GM18858 (cell line): ENCODE measurements at regions not wholly inside any gene's neighbourhood (a gene's known extent, or its start where the extent isn't known, plus 50 kb on each side); places are given as distances from the start of the nearest gene placed in this dataset.

Experiments used
- ATAC-seq: cut with Tn5 transposase; IDR thresholded peaks from one replicate; pipeline ENCODE4 v1.9.1; 2021; ENCODE audit not compliant: unreplicated experiment

DNA sequence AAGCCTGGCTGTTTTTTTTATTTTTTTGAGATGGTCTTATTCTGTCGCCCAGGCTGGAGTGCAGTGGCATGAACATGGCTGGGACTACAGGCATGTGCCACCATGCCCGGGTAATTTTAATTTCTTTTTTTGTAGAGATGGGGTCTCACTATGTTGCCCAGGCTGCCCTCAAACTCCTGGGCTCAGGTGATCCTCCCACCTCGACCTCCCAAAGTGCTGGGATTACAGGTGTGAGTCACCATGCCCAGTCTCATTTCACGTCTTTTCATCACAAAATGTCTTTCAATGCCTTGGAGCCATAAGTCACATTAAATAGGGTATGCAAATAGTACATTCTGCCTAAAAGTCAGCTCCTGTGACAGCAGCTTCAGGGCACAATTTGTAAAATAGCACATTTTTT, 52.8 kb downstream of the SOX2 start:
- ATAC-seq: no peak

DNA sequence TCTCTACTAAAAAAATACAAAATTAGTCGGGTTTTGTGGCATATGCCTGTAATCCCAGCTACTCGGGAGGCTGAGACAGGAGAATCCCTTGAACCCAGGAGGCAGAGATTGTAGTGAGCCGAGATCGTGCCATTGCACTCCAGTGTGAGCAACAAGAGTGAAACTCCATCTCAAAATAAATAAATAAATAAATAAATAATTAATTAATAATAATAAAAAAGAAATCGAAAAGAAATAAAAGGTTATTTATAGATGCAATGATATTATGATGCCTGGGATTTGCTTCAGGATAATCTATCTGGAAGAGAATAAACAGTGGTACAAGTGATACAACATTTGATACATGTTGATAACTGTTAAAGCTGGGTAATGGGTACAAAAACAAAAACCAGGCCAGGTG, 58.6 kb downstream of the SOX2 start:
- no peak for ATAC-seq

DNA sequence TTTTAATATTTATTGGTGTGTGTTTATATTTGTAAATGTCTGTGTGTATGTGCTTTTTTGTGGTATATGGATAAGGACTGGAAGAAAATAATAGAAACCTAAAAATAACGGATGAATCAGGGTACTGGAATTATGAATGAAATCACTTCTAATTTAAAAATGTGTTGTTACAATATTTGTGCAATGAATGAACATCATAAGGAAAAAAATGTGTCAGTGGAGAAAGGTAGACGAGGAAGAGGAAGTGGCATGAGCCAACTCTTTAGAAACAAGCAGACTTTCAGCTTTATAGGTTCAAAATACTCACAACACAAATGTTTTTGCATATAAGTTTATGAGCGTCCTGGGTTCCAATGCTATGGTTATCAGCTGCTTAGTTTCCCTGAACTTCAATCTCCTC, 59.4 kb downstream of the SOX2 start:
- no peak for ATAC-seq

DNA sequence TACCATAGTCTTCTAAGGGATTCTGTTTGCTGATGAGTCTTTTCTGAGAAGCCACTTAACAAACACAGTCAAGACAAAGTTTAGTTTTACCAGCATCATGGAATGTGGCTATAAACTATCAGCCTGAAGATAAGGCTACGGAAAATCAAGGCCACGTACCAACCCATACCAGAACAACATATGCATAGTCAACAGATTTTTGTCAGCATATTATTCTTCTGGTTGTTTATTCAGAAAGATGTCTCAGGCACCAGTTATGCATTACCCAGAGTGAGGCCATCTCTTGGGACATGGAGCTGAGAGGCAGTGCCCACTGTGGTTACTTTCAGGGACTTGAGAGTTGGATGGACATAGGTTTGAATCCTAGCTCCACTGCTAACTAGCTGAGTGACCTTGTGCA, 60.4 kb downstream of the SOX2 start:
- ATAC-seq: no peak

DNA sequence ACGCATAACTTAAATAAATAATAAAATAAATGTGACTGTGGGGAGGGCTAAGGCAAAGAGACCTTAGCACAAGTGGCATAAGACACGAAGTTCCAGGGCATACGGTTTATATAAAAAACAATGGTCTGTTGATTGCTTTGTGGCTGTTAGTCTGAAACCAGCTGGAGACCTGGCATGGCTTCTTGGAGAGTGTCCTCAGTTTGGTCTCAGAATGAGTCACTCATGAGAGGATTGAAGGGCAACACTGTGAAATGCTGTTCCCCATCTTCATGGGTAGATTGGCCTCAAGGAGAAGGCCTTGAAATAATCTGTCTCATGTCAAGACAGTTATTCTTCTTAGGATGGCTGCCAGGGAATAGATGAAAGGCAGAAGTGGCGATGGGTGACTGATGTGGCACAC, 62.2 kb downstream of the SOX2 start:
- no peak for ATAC-seq

DNA sequence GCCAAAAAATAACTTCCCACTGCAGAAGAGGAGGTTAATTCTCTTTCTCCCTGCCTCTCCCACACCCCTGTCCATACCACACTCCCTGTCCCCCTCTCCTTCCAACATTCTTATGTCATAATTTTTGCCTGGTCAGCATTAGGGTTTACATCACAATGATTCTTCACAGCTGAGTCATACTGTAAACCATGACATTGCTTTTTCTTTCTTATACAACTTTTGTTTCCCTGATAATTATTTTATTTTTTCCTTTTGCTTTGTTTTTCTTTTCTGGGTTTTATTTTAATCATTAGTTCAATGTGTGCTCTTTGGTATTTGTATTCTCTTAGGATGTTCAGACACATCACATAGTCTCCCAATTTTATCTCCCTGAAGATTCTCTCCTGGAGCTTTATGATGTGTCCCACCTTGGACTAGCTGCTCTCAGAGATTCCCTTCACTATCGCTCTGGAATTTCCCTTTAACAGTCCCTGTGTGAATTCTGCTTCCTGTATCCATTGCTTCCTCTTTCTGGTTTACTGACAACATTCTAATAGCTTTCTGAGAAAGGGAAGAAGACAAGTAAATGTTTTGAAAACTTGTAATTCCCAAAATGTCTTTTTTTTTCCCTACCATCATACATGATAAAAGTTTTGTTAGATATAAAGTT, 70.7 kb downstream of the SOX2 start:
- ATAC-seq: no peak

DNA sequence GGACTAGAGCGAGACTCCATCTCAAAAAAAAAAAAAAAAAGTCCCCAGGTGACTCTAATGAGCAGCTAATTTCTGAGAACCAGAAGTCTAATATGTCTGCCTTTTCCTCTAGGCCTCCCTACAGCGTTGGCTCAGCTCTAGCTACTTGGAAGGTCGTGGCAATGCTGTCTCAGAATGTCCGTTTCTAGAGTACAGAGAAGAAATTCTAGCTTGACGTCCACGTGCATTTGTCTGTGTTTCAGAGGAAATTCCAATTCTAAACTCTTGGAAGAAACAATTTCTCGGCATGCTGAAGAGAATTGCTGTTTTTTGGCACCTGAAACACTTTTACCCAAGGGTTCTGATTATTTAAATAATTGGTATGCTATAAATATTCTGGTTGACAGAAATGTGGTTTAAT, 78.8 kb downstream of the SOX2 start:
- no peak for ATAC-seq

DNA sequence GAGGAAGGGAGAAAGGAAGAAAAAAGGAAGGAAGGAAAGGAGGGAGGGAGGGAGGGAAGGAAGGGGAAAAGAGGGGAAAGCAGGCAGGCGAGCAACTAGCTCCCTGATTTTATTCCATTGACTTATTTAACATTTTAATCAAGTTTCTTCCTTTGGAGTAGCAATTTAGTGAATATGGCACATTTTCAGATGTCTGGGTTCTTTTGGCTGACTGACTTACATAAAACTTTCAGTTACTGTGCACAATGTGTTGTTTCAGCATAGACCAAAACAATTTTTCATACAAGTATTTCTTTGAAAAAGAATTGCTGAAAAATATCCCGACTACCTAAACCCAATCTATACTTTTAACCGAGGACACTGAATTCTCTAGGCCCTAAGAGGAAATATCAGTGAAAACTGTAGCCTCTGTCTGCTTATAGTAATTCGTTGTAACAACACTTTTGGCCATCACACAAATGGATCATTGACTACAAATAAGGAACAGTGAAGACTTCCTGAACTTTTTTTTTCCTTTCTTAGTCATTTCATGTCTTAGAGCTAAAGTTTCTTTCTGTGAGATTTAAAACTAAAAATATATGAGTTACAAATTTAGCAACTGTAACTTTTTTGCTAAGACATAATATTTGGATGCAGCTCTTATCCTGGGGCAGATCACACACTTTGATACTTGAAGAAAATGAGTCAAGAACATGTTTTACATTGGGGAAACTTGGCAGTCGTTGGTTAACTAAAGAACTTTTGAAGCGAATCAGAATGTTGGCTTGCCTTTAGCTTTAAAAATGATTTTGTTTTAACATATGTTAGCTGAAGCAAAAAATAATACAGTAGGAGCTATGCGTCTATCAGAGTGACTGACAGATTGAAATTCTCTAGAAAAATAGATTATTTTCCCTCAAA, 79.6 kb downstream of the SOX2 start:
- no peak for ATAC-seq

DNA sequence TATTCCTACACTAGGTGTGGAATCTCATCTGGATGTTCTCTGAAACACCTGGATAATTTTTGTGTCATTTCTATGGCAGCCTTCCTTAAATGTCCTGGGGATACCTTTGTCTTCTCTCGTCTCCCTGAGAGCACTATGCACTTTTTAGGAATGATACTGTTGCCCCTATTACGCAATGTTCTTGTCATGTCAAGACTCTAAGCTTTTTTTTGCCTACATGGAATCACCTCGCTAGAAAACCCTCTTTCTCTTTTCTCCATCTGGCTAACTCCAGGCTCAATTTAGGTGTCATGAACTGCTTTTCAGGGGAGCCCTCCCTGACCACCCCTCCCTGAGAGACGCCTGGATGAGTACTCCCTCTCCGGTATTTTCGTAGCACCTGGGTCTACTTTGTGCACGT, 81.3 kb downstream of the SOX2 start:
- no peak for ATAC-seq

DNA sequence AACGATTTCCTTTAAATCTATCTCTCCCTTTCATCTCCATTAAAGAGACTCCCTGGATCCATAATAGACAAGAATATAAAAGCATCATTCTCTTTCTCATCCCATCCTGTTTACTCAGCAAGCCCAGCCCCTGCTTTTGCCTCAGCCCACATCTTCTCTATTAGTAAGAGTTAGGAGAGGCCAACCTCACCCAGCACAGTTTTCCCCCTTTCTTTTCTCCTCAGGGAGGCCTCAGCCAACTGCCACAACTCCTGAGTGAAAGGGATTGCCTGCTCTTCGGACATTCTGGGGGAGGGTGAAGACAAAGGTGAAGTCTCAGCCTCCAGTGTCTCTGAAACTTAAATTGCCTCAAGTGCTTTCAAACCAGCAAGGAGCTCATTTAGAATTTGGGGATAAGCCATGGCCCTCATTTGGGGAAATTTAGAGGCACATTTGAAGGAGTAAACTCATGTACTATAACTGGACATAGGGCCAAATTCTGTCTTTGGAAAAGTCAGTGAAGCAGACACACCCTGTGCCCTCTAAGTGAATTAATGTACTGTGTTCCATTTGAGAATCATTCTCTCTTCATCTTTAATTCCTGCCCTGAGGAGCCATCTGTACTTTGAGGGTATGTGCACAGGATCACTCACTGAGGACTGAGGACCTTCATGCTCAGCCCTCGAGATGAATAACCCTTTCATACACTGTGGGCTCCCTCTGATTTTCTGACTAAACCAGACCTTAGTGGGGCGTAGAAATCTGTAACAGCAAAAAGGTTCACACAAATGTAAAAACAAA, 82.5 kb downstream of the SOX2 start:
- ATAC-seq: no peak

DNA sequence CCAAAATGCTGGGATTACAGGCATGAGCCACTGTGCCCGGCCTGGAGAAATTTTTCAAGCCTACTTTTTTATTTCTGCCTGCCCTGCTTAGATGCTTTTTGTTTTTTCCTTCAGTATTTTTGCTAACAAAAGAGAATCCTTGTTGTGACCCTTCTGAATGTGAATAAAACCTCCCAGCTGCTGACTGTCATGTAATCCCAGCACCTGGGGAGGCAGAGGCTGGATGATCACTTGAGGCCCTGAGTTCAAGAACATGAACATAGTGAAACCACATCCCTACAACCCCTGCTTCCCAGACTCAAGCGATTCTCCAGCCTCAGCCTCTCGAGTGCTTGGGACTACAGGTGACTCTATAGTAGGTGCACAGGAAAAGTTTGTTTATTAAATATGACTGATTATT, 84.9 kb downstream of the SOX2 start:
- ATAC-seq: no peak

DNA sequence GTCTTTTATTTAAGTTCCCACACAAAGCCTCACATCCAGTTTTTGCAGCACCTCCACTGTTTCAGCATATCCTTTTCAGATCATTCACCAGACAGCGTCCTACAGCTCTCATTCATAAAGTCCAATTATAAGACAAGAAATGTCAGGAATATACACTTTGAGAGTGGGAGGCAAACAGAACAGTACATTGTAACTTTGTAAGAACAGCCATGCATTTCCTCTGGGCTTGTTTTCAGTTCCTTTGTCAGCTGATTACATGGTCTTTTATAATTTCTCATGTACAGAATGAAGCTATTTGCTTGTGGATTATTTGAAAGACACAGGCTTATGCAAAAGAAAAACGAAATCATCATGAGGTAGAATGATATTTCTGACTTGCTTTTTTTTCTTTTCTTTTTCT, 85.7 kb downstream of the SOX2 start:
- ATAC-seq: no peak

DNA sequence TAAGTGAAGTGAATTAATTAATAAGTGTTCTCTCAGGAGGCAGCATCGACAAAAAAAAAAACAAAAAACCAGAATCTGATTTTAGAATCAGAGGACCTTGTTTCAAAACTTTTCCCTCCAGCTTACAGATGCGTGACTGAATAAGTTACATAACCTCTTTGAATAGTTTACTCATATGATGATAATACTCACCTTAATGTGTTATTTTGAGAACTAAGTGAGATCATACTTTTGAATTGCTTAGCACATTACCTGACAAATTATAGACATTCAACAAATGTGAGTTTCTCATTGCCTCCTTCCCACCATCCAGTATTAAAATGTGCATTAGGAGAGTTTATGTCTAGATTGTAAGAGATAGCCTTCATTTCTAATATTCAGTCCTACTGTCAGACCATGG, 94.0 kb downstream of the SOX2 start:
- no peak for ATAC-seq

DNA sequence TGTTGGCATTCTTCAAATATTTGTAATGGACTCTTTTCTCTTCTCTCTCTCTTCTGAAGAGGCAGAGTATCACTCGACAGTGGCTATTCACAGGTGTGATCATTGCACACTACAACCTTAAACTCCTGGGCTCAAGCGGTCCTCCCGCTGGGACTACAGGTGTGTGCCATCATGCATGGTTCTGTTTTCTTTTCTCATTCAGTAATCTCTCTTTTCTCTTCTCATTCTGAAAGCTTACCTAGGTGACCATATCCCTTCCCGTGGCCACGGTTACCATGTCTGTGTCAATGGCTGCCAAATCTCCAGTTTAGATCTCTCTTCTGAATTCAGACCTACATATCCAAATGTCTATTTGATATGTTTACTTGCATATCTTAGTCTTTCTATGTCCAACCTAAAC, 96.3 kb downstream of the SOX2 start:
- peak; percentile 64 for ATAC-seq

DNA sequence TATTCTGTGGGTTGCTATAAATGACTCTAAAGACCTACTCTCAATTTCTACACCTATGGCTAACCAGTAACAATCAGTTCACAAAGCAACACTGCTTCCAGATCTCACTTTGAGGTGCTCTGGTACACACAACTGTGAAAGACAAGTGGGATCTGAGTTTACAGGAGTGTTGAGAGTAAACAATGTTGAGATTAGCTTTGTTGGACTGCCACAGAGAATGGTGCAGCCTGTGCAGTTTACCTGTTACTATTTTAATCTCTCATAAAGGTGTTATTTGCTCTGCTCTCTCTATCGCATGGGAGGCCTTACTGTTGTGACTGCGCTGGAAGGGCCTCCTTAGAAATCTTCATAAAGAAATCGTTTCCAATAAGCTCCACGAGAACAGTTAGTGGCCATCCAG, 112.0 kb downstream of the SOX2 start:
- ATAC-seq: no peak

DNA sequence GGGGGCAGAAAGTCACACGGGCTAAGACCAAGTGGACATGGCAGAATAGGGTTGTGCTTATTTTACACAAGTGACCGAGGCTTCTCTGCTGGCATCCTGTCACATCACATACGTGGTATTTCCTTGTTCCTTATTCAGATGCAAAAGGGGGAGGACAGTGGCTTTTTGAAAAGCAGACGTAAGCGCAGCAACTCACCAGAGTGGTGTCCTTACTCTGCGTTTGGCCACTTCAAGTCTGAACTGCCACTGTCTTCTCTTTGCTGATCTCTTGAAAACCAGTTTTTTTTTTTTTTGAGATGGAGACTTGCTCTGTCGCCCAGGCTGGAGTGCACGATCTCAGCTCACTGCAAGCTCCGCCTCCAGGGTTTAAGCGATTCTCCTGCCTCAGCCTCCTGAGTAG, 113.2 kb downstream of the SOX2 start:
- no peak for ATAC-seq

DNA sequence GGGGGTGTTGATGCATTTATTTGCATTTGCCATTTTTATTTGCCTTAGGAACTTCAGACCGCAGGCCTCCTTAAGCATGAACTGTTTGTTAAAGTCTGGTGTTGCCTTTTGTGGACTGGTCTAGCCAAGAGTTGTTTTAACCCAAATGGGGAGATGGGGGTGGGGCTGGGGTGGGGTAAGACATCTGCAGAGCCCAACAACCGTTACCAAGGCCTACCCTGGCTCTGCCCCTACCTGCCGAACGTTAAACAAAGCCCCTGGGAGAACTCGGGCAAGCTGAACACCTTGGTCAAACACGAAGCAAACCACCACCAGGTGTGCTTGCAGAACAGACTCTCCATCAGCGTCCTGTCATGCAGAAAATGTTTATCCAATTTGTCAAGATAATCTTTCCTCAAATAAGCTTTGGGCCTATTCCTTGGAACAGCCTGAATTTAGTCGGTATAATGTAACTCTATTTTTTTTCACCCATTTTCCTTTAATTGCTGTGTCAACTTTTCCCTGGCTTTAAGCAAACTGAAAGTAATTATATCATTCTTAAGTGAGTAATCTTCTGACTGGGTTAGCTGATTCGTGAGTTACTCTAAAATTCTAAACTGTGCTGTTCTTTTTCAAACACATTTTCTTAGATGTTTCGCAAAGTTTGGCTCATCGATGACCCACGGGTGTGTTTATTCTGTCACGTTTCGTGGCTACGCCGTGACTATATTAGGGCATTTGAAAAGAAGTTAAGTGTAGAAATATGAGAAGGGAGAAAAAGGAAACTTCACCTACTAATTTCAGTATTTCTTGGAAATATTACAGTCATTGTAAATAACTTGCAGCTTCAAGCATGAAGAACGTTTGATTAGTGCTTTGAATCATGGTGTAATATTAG, 127.6 kb downstream of the SOX2 start:
- ATAC-seq: no peak

DNA sequence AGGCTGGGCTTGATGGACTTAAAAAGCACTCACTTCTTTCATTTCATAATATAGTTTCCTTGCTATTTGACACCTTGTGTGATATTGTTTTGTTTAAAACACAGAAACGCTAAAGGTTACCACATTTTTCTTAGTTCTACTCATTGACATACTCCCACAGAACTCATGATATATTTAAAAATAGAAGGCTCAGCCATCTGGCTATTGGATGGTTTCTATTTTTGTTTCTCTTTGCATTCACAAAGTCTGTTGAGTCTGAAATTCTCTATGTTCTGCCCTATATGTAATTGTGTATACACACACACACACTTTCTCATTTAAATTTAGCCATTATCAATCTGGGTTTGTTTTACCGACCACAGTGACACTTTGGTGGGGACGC, 128.2 kb downstream of the SOX2 start:
- ATAC-seq: no peak

DNA sequence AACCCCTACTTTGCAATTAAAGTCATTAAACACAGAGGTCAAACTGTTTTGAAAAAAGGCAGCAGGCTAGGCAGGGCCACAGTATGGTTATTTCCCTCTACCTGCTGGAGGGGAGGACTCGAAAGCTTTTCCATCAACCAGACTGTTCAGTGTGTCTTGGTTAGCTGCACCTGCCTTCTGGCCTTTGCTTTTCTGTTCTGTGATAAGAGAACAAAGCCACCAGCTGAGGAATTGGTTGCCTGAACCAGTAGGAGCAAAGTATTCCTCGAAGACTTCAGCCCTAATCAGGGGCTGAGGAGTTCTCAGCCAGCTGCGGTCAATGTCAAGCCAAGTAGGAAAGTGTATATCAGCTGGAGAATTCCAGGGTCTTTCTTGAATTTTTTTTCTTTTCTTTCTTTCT, 132.5 kb downstream of the SOX2 start:
- no peak for ATAC-seq

DNA sequence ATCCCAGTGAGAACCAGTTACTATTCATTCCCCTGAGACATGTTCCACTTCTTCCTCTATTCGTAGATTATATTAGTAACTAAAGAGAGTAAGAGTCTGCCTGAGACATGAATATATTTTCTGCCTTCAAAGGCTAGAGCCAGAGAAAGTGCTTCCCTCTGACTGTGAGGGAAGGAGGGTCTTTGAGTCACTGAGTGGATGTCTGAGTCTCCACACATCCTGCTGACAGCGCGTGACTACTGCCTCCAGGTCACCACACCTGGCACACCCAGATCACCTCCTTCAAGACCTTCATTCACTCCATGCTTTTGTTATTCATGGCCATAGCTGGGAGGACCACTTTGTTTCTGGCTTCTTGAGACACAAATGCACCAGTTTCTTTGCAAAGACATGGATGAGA, 135.6 kb downstream of the SOX2 start:
- no peak for ATAC-seq

DNA sequence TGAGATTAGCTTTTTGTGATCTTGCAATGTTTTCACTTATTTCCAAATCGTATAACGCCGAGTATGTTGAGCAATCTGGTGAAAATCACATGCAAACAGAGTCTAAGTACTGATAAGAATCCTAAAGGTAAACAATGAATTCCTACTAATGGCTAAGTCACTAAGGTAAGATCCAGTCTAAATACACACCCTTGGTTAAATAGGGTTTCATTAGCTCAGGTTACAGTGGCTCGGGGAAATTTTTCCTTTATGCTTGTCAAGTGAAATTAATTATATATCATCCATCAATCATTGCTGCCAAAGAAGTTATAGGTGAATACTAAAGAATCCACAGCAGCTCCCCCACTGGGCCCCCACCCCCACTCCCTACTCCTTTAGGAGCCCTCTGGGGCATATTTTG, 139.3 kb downstream of the SOX2 start:
- no peak for ATAC-seq
